ENCODE measurements at regions not wholly inside any gene's neighbourhood (a gene's known extent, or its start where the extent isn't known, plus 50 kb on each side); places are given as distances from the start of the nearest gene placed in this dataset.

- TF ChIP-seq EZH2phosphoT487 (IDR thresholded peaks at IDR 0.05; ENCODE audit: borderline replicate concordance) (no peak), CTCF (conservative IDR thresholded peaks at IDR 0.05; ENCODE audit: low read length) (no peak)
Measured at GRCh38 chr13:64033921-64034320, 2618.3 kb upstream of the PCDH20 start.

Data from Loucy (cell line).